Spinal cord (tissue), 9 donors: ENCODE measurements at regions not wholly inside any gene's neighbourhood (a gene's known extent, or its start where the extent isn't known, plus 50 kb on each side); places are given as distances from the start of the nearest gene placed in this dataset.

Source experiments
- DNase-seq, 6 donors: peaks; one replicate each; pipeline versions ENCODE4 v3.0.0 to v3.0.0-alpha.2; 2013 to 2015; ENCODE audit warnings: low spot score in 6 of 6, low read depth in 4 of 6
- H3K27ac ChIP-seq: one replicate; pipeline ENCODE4 v1.5.1; 2013; ENCODE audit warnings: low read depth, low read length, control low read depth
- H3K27me3 ChIP-seq: one replicate; pipeline ENCODE4 v1.6.1; 2013; ENCODE audit warnings: low read length; ENCODE audit not compliant: control insufficient read depth, insufficient read depth
- H3K36me3 ChIP-seq: one replicate; pipeline ENCODE4 v1.6.1; 2013; ENCODE audit warnings: low read length; ENCODE audit not compliant: control insufficient read depth, insufficient read depth
- H3K4me1 ChIP-seq: one replicate; pipeline ENCODE4 v1.6.1; 2013; ENCODE audit warnings: low read length; ENCODE audit not compliant: control insufficient read depth, insufficient read depth
- H3K4me3 ChIP-seq: one replicate; pipeline ENCODE4 v1.5.1; 2013; ENCODE audit warnings: low read depth, low read length, control low read depth
- H3K9me3 ChIP-seq: one replicate; pipeline ENCODE4 v1.6.1; 2013; ENCODE audit warnings: low read length; ENCODE audit not compliant: control insufficient read depth, insufficient read depth
- WGBS: methylation state at CpG from one replicate; pipeline ENCODE4 v1.1.5; 2013; ENCODE audit warnings: missing lambda C conversion rate; ENCODE audit not compliant: insufficient coverage; 5-methylcytosine and 5-hydroxymethylcytosine counted together
- donor health status: healthy.

GRCh38 chr5:166356096-166356495, 1935.3 kb upstream of the WWC1 start:
- no peak for DNase-seq
- H3K27ac ChIP-seq, result no peak overlapping the region
- H3K36me3 ChIP-seq, result no peaks in the 10 kb centered on the region
- H3K27me3 ChIP-seq, result no peaks in the 10 kb centered on the region
- H3K4me1 ChIP-seq, result no peaks in the 10 kb centered on the region
- H3K9me3 ChIP-seq, result no peaks in the 10 kb centered on the region
- WGBS, result 86% methylated on average over 1 of the region's 5 CpGs
- no peak overlapping the region for H3K4me3 ChIP-seq

GRCh38 chr5:166358127-166358830, 1933.2 kb upstream of the WWC1 start:
- no peak for DNase-seq
- Histone ChIP-seq H3K27ac (no peak overlapping the region), H3K9me3 (no peaks in the 10 kb centered on the region), H3K27me3 (no peaks in the 10 kb centered on the region), H3K36me3 (no peaks in the 10 kb centered on the region), H3K4me1 (no peaks in the 10 kb centered on the region), H3K4me3 (no peak overlapping the region)
- WGBS, result no CpG with 5 or more reads among the region's 4 CpGs

DNA sequence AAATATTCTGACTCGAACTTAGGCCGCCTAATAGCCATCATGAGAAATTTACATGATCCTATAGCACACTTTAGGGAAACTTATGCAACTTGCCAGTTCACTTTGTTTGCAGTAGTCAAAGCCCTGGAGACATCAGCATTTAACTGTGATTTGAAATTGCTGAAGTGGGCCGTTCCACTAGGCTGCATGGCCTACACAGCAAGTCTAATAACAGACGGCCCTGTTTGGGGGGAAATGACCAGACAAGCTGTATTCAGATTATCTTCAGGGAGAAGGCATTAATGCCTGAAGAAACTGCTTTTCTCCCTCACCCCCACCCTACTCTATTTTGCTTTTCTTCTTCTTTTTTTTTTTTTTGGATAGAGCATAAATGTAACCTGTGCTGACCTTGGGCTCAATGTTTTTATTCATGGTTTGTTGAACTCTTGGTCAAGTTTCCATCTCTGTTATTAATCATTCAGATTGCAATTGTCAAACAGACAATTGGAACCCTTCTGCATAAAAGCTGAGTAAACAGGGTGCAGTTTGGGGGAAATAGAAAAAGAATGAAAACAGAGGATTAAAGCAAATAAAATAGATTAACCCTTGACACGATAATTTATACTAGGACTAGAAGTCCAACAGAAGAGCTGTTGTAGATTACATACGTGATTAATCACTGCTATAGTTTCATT, 1928.2 kb upstream of the WWC1 start:
- H3K36me3 ChIP-seq, result no peaks in the 10 kb centered on the region
- 79% methylated on average over 2 of the region's 6 CpGs for WGBS
- H3K4me1 ChIP-seq, result no peaks in the 10 kb centered on the region
- H3K27me3 ChIP-seq, result no peaks in the 10 kb centered on the region
- DNase-seq, result no peak
- no peaks in the 10 kb centered on the region for H3K9me3 ChIP-seq
- no peak overlapping the region for H3K27ac ChIP-seq
- H3K4me3 ChIP-seq, result no peak overlapping the region

GRCh38 chr5:166365164-166365563, 1926.3 kb upstream of the WWC1 start:
- Histone ChIP-seq H3K4me1 (no peaks in the 10 kb centered on the region), H3K27me3 (no peaks in the 10 kb centered on the region), H3K9me3 (no peaks in the 10 kb centered on the region), H3K4me3 (no peak overlapping the region), H3K36me3 (no peaks in the 10 kb centered on the region), H3K27ac (no peak overlapping the region)
- WGBS, result 100% methylated on average over 1 of the region's 4 CpGs
- DNase-seq, result no peak

- no peak overlapping the region for H3K4me3 ChIP-seq
- 82% methylated on average over 1 of the region's 1 CpG for WGBS
- H3K27ac ChIP-seq, result no peak overlapping the region
- no peaks in the 10 kb centered on the region for H3K4me1 ChIP-seq
- H3K27me3 ChIP-seq, result no peaks in the 10 kb centered on the region
- no peaks in the 10 kb centered on the region for H3K9me3 ChIP-seq
- H3K36me3 ChIP-seq, result no peaks in the 10 kb centered on the region
- DNase-seq, result no peak
Observed at GRCh38 chr5:166367391-166367790, 1924.1 kb upstream of the WWC1 start.

GRCh38 chr5:166369346-166369745, 1922.1 kb upstream of the WWC1 start:
- no peak overlapping the region for H3K27ac ChIP-seq
- no CpG with 5 or more reads among the region's 2 CpGs for WGBS
- H3K36me3 ChIP-seq, result no peaks in the 10 kb centered on the region
- DNase-seq, result peak in 2 of 6 donors; percentile 22 to 37
- H3K4me3 ChIP-seq, result no peak overlapping the region
- H3K27me3 ChIP-seq, result no peaks in the 10 kb centered on the region
- H3K9me3 ChIP-seq, result no peaks in the 10 kb centered on the region
- H3K4me1 ChIP-seq, result no peaks in the 10 kb centered on the region

DNA sequence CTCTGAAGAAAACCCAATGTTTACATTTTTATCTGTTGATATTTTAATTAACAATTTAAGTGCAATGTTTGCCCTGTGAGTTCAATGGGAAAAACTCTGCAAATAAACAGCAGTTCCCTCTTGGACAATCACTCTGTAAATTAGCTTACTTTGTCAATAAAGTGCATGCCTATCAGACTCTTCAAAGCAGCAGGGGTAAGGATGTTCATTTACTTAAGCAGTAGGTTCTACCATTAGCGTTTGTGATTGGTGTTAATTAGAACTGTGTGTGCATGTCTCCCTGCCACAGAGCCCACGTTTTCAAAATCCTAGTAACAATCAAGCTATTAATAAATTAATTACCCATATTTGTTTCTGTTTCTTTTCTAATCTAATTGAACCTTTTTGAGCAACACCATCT, 1921.6 kb upstream of the WWC1 start:
- Histone ChIP-seq H3K36me3 (no peaks in the 10 kb centered on the region), H3K4me1 (no peaks in the 10 kb centered on the region), H3K4me3 (no peak overlapping the region), H3K27ac (no peak overlapping the region), H3K27me3 (no peaks in the 10 kb centered on the region), H3K9me3 (no peaks in the 10 kb centered on the region)
- peak in 2 of 6 donors; percentile 17 to 91 for DNase-seq
- no CpG with 5 or more reads among the region's 2 CpGs for WGBS

DNA sequence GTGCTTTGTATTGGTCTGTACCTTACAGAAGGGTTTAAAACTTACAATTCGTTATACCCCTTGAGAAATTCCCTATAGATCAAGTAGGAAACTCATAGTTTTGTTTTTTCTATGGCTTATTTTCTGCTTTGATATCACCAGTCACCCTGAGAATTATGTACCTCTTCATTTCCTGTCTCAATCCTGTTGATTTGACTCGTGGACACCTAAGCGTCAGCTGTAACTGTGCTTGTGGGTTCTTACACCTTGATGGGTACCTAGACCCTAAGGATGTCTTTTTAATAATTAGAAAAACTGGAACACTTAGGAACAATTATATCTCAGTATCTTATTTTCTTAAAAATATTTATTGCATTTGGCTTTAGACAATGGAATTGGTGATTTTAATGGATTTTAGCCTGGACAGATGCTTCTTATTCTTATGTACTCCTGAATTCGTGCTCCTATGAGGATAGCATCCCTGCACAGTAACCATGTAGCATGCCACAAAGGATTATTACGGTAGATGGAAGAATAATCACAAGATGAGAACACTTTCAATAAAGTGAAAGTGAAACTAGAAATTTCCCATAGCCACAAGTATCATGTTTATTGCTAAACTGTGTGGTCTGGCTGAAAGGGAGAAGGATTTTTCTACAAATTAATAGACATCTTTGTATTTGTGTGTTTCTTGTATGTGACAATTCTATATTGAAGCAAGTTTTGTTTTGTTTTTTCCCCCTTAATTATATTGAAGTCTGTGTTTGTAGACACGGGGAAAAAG, 1920.3 kb upstream of the WWC1 start:
- Histone ChIP-seq H3K4me1 (no peaks in the 10 kb centered on the region), H3K9me3 (no peaks in the 10 kb centered on the region), H3K27ac (no peak overlapping the region), H3K27me3 (no peaks in the 10 kb centered on the region), H3K36me3 (no peaks in the 10 kb centered on the region), H3K4me3 (peak overlapping the region; percentile 28)
- no peak for DNase-seq
- WGBS, result no CpG with 5 or more reads among the region's 6 CpGs

- WGBS, result no CpG with 5 or more reads among the region's 2 CpGs
- no peak for DNase-seq
- no peak overlapping the region for H3K4me3 ChIP-seq
- H3K27me3 ChIP-seq, result no peaks in the 10 kb centered on the region
- H3K9me3 ChIP-seq, result peaks cover under 1% of the 10 kb centered on the region
- H3K36me3 ChIP-seq, result no peaks in the 10 kb centered on the region
- no peaks in the 10 kb centered on the region for H3K4me1 ChIP-seq
- no peak overlapping the region for H3K27ac ChIP-seq
Observed at GRCh38 chr5:166373817-166374216, 1917.6 kb upstream of the WWC1 start.
